ENCODE measurements at regions not wholly inside any gene's neighbourhood (a gene's known extent, or its start where the extent isn't known, plus 50 kb on each side); places are given as distances from the start of the nearest gene placed in this dataset.

DNA sequence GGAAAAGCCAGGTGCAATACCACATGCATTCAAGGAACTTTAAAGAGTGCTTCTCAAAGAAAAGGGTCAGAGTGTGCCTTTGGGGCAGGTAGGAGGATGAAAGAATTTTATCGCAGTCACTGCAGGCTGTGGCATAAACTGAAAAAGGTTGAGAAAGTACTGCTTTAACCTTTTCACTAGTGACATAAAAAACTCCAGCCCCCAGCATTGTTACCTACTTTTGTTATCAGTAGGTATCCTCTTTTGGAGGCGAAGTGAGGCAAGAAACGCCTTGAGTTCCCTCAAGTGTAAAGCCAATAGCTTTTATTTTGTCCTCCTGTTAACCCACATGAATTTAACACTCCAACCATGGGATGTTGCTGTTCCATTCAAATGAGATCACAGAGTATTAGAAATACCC lies 64.7 kb upstream of the CHD1 start:
- DNase-seq: no peak

GRCh38 chr5:98992552-98992951 lies 63.7 kb upstream of the CHD1 start:
- no peak for DNase-seq

GRCh38 chr5:98989727-98990126 lies 60.9 kb upstream of the CHD1 start:
- DNase-seq: no peak

- DNase-seq: no peak
These were observed 57.8 kb upstream of the CHD1 start for GRCh38 chr5:98986587-98986986.

GRCh38 chr5:98982880-98983279 lies 54.1 kb upstream of the CHD1 start:
- no peak for DNase-seq
